Panc1 (cell line): ENCODE measurements at regions not wholly inside any gene's neighbourhood (a gene's known extent, or its start where the extent isn't known, plus 50 kb on each side); places are given as distances from the start of the nearest gene placed in this dataset.

ENCODE experiments used
- ATAC-seq: fragments of 200-7000 bp; cut with Tn5 transposase; 2 replicates; pipeline ENCODE4 v1.9.1; 2020; ENCODE audit warnings: mild to moderate bottlenecking, moderate library complexity
- BruUV-seq: library from RNA; stranded (reverse); fragments of 400-500 nt; replicated peaks from 2 replicates; lab custom pipeline; 2021; lab: Mats Ljungman, UMichigan
- CTCF ChIA-PET: fragments of 300-600 bp; sonication (Branson Sonifier 250); formaldehyde crosslinking; loops from one replicate; lab custom pipeline; 2022; ENCODE audit warnings: antibody characterized with exemption; lab: Charles Lee
- POLR2A ChIA-PET: fragments of 300-600 bp; sonication (Branson Sonifier 250); formaldehyde crosslinking; loops from one replicate; lab custom pipeline; 2022; ENCODE audit warnings: antibody characterized with exemption; lab: Charles Lee
- DNase-seq: peaks from one replicate; pipeline ENCODE4 v3.0.0-alpha.2; 2010; ENCODE audit warnings: low read depth, low spot score
- H3K27ac ChIP-seq: 2 replicates; pipeline ENCODE4 v1.5.1; 2011; ENCODE audit warnings: mild to moderate bottlenecking, low read length, inconsistent platforms
- H3K27me3 ChIP-seq: fragments of 200-500 bp; sonication (Bioruptor generic); 2 replicates; pipeline ENCODE4 v1.6.0; 2014; ENCODE audit warnings: low read length, inconsistent platforms; ENCODE audit not compliant: control insufficient read depth, insufficient read depth
- H3K36me3 ChIP-seq: fragments of 200-500 bp; sonication (Bioruptor generic); 2 replicates; pipeline ENCODE4 v1.5.1; 2014; ENCODE audit warnings: inconsistent platforms, mild to moderate bottlenecking, low read length, moderate library complexity; ENCODE audit not compliant: control insufficient read depth, insufficient read depth
- H3K4me1 ChIP-seq: 2 replicates; pipeline ENCODE4 v1.5.1; 2011; ENCODE audit warnings: inconsistent platforms, mild to moderate bottlenecking, low read length, moderate library complexity; ENCODE audit not compliant: control insufficient read depth, insufficient read depth
- H3K4me3 ChIP-seq, 2 experiments: 2 replicates each; pipeline ENCODE4 v1.5.1; 2011 to 2012; ENCODE audit warnings: low read depth in 2 of 2, low read length in 2 of 2, mild to moderate bottlenecking in 2 of 2, inconsistent platforms in 1 of 2, moderate library complexity in 1 of 2
- H3K9me3 ChIP-seq: fragments of 200-500 bp; sonication (Bioruptor generic); 2 replicates; pipeline ENCODE4 v1.5.1; 2014; ENCODE audit warnings: low read depth, mild to moderate bottlenecking, inconsistent platforms, low read length, moderate library complexity; ENCODE audit not compliant: control insufficient read depth, insufficient read depth
- CTCF ChIP-seq: fragments of 450-650 bp; IDR thresholded peaks from 2 replicates; pipeline ENCODE4 v1.5.1; 2017; ENCODE audit warnings: mild to moderate bottlenecking
- POLR2AphosphoS5 ChIP-seq: IDR thresholded peaks from 2 replicates; pipeline ENCODE4 v1.6.1; 2012; ENCODE audit warnings: mild to moderate bottlenecking, low read depth, low read length, moderate library complexity
- REST ChIP-seq, 2 experiments: IDR thresholded peaks; 2 replicates each; pipeline ENCODE4 v1.6.1; 2011 to 2012; ENCODE audit warnings: low read depth in 2 of 2, control low read depth in 1 of 2, low read length in 1 of 2, mild to moderate bottlenecking in 1 of 2, moderate library complexity in 1 of 2; ENCODE audit not compliant: insufficient read depth in 1 of 2
- SIN3A ChIP-seq: IDR thresholded peaks from 2 replicates; pipeline ENCODE4 v1.6.1; 2012; ENCODE audit warnings: low read depth, mild to moderate bottlenecking, low read length, moderate library complexity, borderline replicate concordance; ENCODE audit not compliant: insufficient read depth
- TCF7L2 ChIP-seq: IDR thresholded peaks from 2 replicates; pipeline ENCODE4 v1.6.1; 2011; ENCODE audit warnings: mild to moderate bottlenecking, low read depth, low read length, inconsistent platforms
- in situ Hi-C: cut with HindIII; loops from 2 replicates; pipeline ENCODE4 v1.10.0; 2016; ENCODE audit warnings: low sequenced_read_pairs, low pct_unique_long_range_greater_than_20kb
- intact Hi-C: fragments of 100-400 bp; cut with micrococcal nuclease; formaldehyde crosslinking; loops from one replicate; pipeline ENCODE4 v1.10.0; 2022; ENCODE audit not compliant: unreplicated experiment

GRCh38 chr5:77920359-77921058 lies 144.4 kb upstream of the TBCA start:
- TF ChIP-seq REST (IDR thresholded peaks at IDR 0.05; ENCODE audit: insufficient read depth in 1 of 2, low read depth in 2 of 2, low read length in 1 of 2) (0 out of 4 replicates have a peak, but pooled peaks of 1 of the 2 experiments have one; percentile 33), POLR2AphosphoS5 (no peak), CTCF (no peak), SIN3A (no peak)
- Histone ChIP-seq H3K4me1 (no peaks in the 10 kb centered on the region), H3K36me3 (no peaks in the 10 kb centered on the region), H3K4me3 (no peak overlapping the region), H3K9me3 (no peaks in the 10 kb centered on the region), H3K27me3 (0 out of 2 replicates have a peak, but pooled peaks cover 2% of the 10 kb centered on the region), H3K27ac (no peak overlapping the region)
- POLR2A ChIA-PET: no interaction called here
- ATAC-seq: no peak
- in situ Hi-C loops (no loop called here), intact Hi-C loops (no loop called here)
- no TSS peak for BruUV-seq
- DNase-seq: no peak
- CTCF ChIA-PET: no interaction called here

GRCh38 chr5:77915346-77915745 lies 139.2 kb upstream of the TBCA start:
- no peak overlapping the region for H3K27ac ChIP-seq
- no peak for ATAC-seq
- TF ChIP-seq CTCF: no peak
- TF ChIP-seq REST (IDR thresholded peaks at IDR 0.05; ENCODE audit: insufficient read depth in 1 of 2, low read depth in 2 of 2, low read length in 1 of 2): no peak
- TF ChIP-seq SIN3A: no peak
- TF ChIP-seq TCF7L2: no peak
- in situ Hi-C loops: no loop called here
- CTCF ChIA-PET: no interaction called here
- no peaks in the 10 kb centered on the region for H3K4me1 ChIP-seq
- H3K9me3 ChIP-seq: no peaks in the 10 kb centered on the region
- no peaks in the 10 kb centered on the region for H3K36me3 ChIP-seq
- no peak for DNase-seq
- intact Hi-C loops: no loop called here
- BruUV-seq: no TSS peak
- no peak overlapping the region for H3K4me3 ChIP-seq
- POLR2A ChIA-PET: no interaction called here
- peaks cover 4% of the 10 kb centered on the region; the same call in 1 of the 2 replicates for H3K27me3 ChIP-seq
